ENCODE measurements at regions not wholly inside any gene's neighbourhood (a gene's known extent, or its start where the extent isn't known, plus 50 kb on each side); places are given as distances from the start of the nearest gene placed in this dataset.

DNA sequence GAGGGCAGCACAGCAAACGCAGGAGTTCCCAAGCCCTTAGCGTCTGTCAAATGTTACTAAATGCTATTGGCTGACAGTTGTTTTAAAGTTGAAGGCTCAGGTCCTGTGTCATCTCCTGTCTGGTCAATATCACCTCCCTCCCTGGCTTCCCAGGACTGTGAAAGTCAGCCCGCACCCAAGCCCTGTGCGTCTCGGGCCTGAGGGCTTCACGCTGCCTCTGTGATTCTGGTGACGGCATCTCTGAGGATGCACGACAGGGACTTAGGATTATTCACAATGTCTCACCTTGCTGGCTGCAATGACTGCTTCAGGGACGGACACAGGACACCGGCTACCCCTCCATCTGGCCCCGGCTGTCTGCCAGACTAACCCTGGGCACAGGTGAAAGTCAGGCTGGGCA lies 415.3 kb downstream of the CTTN start:
- no CpG with 5 or more reads among the region's 11 CpGs for WGBS (ENCODE audit: extremely low coverage, insufficient read length, low lambda C conversion rate)
- Histone ChIP-seq H3K18ac (ENCODE audit: insufficient read length, low read depth, low read length) (peak overlapping the region; percentile 15), H4K91ac (ENCODE audit: insufficient read length, low read depth, low read length) (no peak overlapping the region), H2AK5ac (ENCODE audit: insufficient read length, low read length) (no peak overlapping the region), H3K9ac (ENCODE audit: extremely low read depth, insufficient read length, low read length) (no peak overlapping the region), H2BK15ac (ENCODE audit: low read depth, low read length) (no peak overlapping the region), H3K79me2 (ENCODE audit: insufficient read depth, low read length) (no peaks in the 10 kb centered on the region), H4K8ac (replicated peaks; ENCODE audit: insufficient read length, low read depth, low read length) (no peak overlapping the region), H3K4ac (ENCODE audit: low read depth, low read length) (no peak overlapping the region), H2BK20ac (ENCODE audit: low read depth, low read length, poor library complexity, severe bottlenecking) (no peak overlapping the region), H3K23ac (ENCODE audit: insufficient read length, low read depth, low read length) (no peak overlapping the region), H3K14ac (ENCODE audit: insufficient read depth, low read length) (no peak overlapping the region; the same call in 1 of the 2 replicates), H4K20me1 (ENCODE audit: control insufficient read depth, insufficient read depth, insufficient read length) (peaks cover 3% of the 10 kb centered on the region), H3K9me3 (ENCODE audit: control insufficient read depth, low read depth, low read length) (no peaks in the 10 kb centered on the region), H2BK120ac (ENCODE audit: low read depth, low read length, poor library complexity, severe bottlenecking) (no peak overlapping the region), H3K4me1 (ENCODE audit: insufficient read depth, low read length) (no peaks in the 10 kb centered on the region), H3K4me2 (ENCODE audit: insufficient read depth, insufficient read length, low read length) (no peak overlapping the region), H2BK5ac (ENCODE audit: insufficient read length, low read length) (no peak overlapping the region), H3K56ac (ENCODE audit: insufficient read length, low read depth, low read length) (no peak overlapping the region), H2BK12ac (ENCODE audit: insufficient read length, low read depth, low read length) (no peak overlapping the region), H2AFZ (ENCODE audit: low read length) (no peak overlapping the region), H3T11ph (ENCODE audit: low read length) (no peak overlapping the region), H3K27me3 (ENCODE audit: insufficient read depth, low read length) (no peaks in the 10 kb centered on the region), H3K23me2 (ENCODE audit: insufficient read length, low read depth, low read length, poor library complexity, severe bottlenecking) (no peaks in the 10 kb centered on the region), H3K79me1 (ENCODE audit: insufficient read depth, low read depth, low read length, poor library complexity, severe bottlenecking) (no peaks in the 10 kb centered on the region), H3K27ac (ENCODE audit: insufficient read length, low read depth, low read length) (no peak overlapping the region), H4K5ac (ENCODE audit: insufficient read length, low read depth, low read length) (no peak overlapping the region)
- no peak overlapping the region for H3K27ac Mint-ChIP-seq
- DNase-seq, result no peak
- no peaks in the 10 kb centered on the region for H3K27me3 Mint-ChIP-seq (ENCODE audit: low read depth)
- no peaks in the 10 kb centered on the region for H3K9me3 Mint-ChIP-seq
- TF ChIP-seq, protein P1, sequence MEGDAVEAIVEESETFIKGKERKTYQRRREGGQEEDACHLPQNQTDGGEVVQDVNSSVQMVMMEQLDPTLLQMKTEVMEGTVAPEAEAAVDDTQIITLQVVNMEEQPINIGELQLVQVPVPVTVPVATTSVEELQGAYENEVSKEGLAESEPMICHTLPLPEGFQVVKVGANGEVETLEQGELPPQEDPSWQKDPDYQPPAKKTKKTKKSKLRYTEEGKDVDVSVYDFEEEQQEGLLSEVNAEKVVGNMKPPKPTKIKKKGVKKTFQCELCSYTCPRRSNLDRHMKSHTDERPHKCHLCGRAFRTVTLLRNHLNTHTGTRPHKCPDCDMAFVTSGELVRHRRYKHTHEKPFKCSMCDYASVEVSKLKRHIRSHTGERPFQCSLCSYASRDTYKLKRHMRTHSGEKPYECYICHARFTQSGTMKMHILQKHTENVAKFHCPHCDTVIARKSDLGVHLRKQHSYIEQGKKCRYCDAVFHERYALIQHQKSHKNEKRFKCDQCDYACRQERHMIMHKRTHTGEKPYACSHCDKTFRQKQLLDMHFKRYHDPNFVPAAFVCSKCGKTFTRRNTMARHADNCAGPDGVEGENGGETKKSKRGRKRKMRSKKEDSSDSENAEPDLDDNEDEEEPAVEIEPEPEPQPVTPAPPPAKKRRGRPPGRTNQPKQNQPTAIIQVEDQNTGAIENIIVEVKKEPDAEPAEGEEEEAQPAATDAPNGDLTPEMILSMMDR (conservative IDR thresholded peaks at IDR 0.05), result no peak
- H3K36me3 Mint-ChIP-seq (ENCODE audit: insufficient read depth in 1 of 3, low read depth in 3 of 3), result peaks cover 0 to 16% (median 0%) of the 10 kb centered on the region in 3 experiments; a peak in 4 of 7 replicates
- peaks cover 0 to 4% of the 10 kb centered on the region in 2 experiments; a peak in 2 of 4 replicates for H3K4me1 Mint-ChIP-seq
- H3K4me3 Mint-ChIP-seq, result no peak overlapping the region
